ENCODE measurements at regions not wholly inside any gene's neighbourhood (a gene's known extent, or its start where the extent isn't known, plus 50 kb on each side); places are given as distances from the start of the nearest gene placed in this dataset.

DNA sequence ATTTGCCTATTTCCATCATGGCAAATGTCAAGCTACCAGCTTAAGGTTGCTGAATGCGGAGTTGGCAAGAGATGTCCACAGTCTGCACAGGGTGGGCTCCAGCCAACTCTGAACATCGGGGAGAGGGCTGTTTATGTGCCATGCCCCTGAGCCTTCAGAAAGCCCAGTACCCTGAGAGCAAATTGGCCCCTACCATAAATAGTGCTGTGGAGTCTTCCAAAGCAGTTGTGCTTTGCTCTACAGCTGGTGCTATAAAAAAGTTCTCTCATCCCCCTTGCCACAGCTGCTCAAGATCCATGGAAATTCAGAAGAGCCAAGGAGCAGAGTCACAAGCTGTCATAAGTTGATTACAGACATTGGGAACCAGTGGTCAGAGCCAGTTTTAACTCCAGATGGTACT is 85.6 kb upstream of the CLDN14 start:
- CTCF ChIA-PET = interaction anchor here (0.6 kb wide), 1 partner anchor 119 kb away, joined by 3 read pairs; no protein-coding TSS in a partner anchor
- H2AFZ ChIP-seq (ENCODE audit: low read depth) = no peak overlapping the region

DNA sequence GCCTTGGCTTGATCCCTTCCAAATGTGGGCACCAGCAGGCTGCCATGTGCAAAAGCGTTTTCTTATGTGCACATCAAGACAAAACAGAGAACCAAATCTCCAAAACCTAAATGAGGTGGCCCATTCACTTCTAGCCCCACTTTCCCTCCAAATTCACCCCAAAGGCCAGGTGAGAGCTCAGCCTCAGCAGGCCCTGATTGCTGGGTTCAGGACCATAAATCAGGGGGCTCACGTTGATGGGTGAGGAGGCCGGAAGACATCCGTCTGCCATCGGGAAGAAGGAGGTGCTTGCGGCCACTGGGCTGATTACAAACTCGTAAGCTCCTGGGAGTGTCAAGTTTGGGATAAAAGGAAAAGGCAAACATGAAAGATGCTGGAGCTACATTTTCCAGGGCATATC is 86.7 kb upstream of the CLDN14 start:
- 6% methylated on average over 7 of the region's 7 CpGs for WGBS (ENCODE audit: low lambda C conversion rate)
- Histone ChIP-seq H2AFZ (ENCODE audit: low read depth) (no peak overlapping the region), H3K4me1 (ENCODE audit: control insufficient read depth in 1 of 2, insufficient read depth in 2 of 2, low read depth in 1 of 2, low read length in 1 of 2) (no peaks in the 10 kb centered on the region; a peak in 1 of 4 replicates), H3K36me3 (replicated peaks in 1 of 2; ENCODE audit: control insufficient read depth in 1 of 2, insufficient read depth in 2 of 2, low read length in 1 of 2) (no peaks in the 10 kb centered on the region), H3K9me2 (no peaks in the 10 kb centered on the region), H3F3A (replicated peaks; ENCODE audit: insufficient read depth) (no peaks in the 10 kb centered on the region), H4K20me1 (ENCODE audit: insufficient read depth) (no peaks in the 10 kb centered on the region), H3K4me2 (no peak overlapping the region), H3K9ac (no peak overlapping the region), H3K4me3 (ENCODE audit: low read depth in 2 of 2, low read length in 1 of 2) (no peak overlapping the region), H3K27me3 (ENCODE audit: insufficient read depth) (peaks cover 90% of the 10 kb centered on the region), H3K27ac (ENCODE audit: low read depth in 2 of 2, low read length in 1 of 2) (no peak overlapping the region), H3K9me3 (no peaks in the 10 kb centered on the region), H3K79me2 (ENCODE audit: insufficient read depth) (no peaks in the 10 kb centered on the region)
- CTCF ChIA-PET = no interaction called here
- no peak for DNase-seq
- POLR2A ChIA-PET = no interaction called here
- TF ChIP-seq, protein P1, sequence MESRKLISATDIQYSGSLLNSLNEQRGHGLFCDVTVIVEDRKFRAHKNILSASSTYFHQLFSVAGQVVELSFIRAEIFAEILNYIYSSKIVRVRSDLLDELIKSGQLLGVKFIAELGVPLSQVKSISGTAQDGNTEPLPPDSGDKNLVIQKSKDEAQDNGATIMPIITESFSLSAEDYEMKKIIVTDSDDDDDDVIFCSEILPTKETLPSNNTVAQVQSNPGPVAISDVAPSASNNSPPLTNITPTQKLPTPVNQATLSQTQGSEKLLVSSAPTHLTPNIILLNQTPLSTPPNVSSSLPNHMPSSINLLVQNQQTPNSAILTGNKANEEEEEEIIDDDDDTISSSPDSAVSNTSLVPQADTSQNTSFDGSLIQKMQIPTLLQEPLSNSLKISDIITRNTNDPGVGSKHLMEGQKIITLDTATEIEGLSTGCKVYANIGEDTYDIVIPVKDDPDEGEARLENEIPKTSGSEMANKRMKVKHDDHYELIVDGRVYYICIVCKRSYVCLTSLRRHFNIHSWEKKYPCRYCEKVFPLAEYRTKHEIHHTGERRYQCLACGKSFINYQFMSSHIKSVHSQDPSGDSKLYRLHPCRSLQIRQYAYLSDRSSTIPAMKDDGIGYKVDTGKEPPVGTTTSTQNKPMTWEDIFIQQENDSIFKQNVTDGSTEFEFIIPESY (IDR thresholded peaks at IDR 0.05; ENCODE audit: borderline replicate concordance, low read depth) = no peak
- no peak for TF ChIP-seq EP300 (IDR thresholded peaks at IDR 0.05; ENCODE audit: borderline replicate concordance in 1 of 2, low read depth in 1 of 2, low read length in 1 of 2)
- TF ChIP-seq, protein P2, sequence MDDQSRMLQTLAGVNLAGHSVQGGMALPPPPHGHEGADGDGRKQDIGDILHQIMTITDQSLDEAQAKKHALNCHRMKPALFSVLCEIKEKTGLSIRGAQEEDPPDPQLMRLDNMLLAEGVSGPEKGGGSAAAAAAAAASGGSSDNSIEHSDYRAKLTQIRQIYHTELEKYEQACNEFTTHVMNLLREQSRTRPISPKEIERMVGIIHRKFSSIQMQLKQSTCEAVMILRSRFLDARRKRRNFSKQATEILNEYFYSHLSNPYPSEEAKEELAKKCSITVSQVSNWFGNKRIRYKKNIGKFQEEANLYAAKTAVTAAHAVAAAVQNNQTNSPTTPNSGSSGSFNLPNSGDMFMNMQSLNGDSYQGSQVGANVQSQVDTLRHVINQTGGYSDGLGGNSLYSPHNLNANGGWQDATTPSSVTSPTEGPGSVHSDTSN (IDR thresholded peaks at IDR 0.05) = no peak
- TF ChIP-seq CHD2 (IDR thresholded peaks at IDR 0.05; ENCODE audit: low read length, partially characterized antibody) = no peak
- TF ChIP-seq FOXM1 (IDR thresholded peaks at IDR 0.05; ENCODE audit: low read depth) = no peak
- no peak for TF ChIP-seq NFIC (IDR thresholded peaks at IDR 0.05; ENCODE audit: borderline replicate concordance)
- TF ChIP-seq, protein P3, sequence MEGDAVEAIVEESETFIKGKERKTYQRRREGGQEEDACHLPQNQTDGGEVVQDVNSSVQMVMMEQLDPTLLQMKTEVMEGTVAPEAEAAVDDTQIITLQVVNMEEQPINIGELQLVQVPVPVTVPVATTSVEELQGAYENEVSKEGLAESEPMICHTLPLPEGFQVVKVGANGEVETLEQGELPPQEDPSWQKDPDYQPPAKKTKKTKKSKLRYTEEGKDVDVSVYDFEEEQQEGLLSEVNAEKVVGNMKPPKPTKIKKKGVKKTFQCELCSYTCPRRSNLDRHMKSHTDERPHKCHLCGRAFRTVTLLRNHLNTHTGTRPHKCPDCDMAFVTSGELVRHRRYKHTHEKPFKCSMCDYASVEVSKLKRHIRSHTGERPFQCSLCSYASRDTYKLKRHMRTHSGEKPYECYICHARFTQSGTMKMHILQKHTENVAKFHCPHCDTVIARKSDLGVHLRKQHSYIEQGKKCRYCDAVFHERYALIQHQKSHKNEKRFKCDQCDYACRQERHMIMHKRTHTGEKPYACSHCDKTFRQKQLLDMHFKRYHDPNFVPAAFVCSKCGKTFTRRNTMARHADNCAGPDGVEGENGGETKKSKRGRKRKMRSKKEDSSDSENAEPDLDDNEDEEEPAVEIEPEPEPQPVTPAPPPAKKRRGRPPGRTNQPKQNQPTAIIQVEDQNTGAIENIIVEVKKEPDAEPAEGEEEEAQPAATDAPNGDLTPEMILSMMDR (IDR thresholded peaks at IDR 0.05) = no peak
- no peak for TF ChIP-seq TAF1 (IDR thresholded peaks at IDR 0.05; ENCODE audit: borderline replicate concordance, low read depth, low read length)

More for the DNA sequence above, 85.6 kb upstream of the CLDN14 start:
- Histone ChIP-seq H3K4me2 (no peak overlapping the region), H3K36me3 (replicated peaks in 1 of 2; ENCODE audit: control insufficient read depth in 1 of 2, insufficient read depth in 2 of 2, low read length in 1 of 2) (no peaks in the 10 kb centered on the region), H3K27me3 (ENCODE audit: insufficient read depth) (peaks cover 90% of the 10 kb centered on the region), H3K9me2 (no peaks in the 10 kb centered on the region), H4K20me1 (ENCODE audit: insufficient read depth) (no peaks in the 10 kb centered on the region), H3F3A (replicated peaks; ENCODE audit: insufficient read depth) (no peaks in the 10 kb centered on the region), H3K4me3 (ENCODE audit: low read depth in 2 of 2, low read length in 1 of 2) (no peak overlapping the region), H3K79me2 (ENCODE audit: insufficient read depth) (no peaks in the 10 kb centered on the region), H3K4me1 (ENCODE audit: control insufficient read depth in 1 of 2, insufficient read depth in 2 of 2, low read depth in 1 of 2, low read length in 1 of 2) (no peaks in the 10 kb centered on the region; a peak in 1 of 4 replicates), H3K9ac (no peak overlapping the region), H3K9me3 (no peaks in the 10 kb centered on the region), H3K27ac (ENCODE audit: low read depth in 2 of 2, low read length in 1 of 2) (no peak overlapping the region)
- POLR2A ChIA-PET = no interaction called here
- TF ChIP-seq, protein P4, sequence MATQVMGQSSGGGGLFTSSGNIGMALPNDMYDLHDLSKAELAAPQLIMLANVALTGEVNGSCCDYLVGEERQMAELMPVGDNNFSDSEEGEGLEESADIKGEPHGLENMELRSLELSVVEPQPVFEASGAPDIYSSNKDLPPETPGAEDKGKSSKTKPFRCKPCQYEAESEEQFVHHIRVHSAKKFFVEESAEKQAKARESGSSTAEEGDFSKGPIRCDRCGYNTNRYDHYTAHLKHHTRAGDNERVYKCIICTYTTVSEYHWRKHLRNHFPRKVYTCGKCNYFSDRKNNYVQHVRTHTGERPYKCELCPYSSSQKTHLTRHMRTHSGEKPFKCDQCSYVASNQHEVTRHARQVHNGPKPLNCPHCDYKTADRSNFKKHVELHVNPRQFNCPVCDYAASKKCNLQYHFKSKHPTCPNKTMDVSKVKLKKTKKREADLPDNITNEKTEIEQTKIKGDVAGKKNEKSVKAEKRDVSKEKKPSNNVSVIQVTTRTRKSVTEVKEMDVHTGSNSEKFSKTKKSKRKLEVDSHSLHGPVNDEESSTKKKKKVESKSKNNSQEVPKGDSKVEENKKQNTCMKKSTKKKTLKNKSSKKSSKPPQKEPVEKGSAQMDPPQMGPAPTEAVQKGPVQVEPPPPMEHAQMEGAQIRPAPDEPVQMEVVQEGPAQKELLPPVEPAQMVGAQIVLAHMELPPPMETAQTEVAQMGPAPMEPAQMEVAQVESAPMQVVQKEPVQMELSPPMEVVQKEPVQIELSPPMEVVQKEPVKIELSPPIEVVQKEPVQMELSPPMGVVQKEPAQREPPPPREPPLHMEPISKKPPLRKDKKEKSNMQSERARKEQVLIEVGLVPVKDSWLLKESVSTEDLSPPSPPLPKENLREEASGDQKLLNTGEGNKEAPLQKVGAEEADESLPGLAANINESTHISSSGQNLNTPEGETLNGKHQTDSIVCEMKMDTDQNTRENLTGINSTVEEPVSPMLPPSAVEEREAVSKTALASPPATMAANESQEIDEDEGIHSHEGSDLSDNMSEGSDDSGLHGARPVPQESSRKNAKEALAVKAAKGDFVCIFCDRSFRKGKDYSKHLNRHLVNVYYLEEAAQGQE (IDR thresholded peaks at IDR 0.05; ENCODE audit: low read depth, low read length) = no peak
- TF ChIP-seq ELF1 (IDR thresholded peaks at IDR 0.05) = no peak
- no peak for TF ChIP-seq SMC3 (IDR thresholded peaks at IDR 0.05; ENCODE audit: low read depth, low read length)
- TF ChIP-seq MEF2A (IDR thresholded peaks at IDR 0.05; ENCODE audit: borderline replicate concordance, low read depth) = no peak
- TF ChIP-seq JUND (IDR thresholded peaks at IDR 0.05) = no peak
- no peak for TF ChIP-seq EP300 (IDR thresholded peaks at IDR 0.05; ENCODE audit: borderline replicate concordance in 1 of 2, low read depth in 1 of 2, low read length in 1 of 2)
- TF ChIP-seq TEAD4 (IDR thresholded peaks at IDR 0.05; ENCODE audit: borderline replicate concordance, insufficient read depth) = no peak
- WGBS (ENCODE audit: low lambda C conversion rate) = 33% methylated on average over 2 of the region's 2 CpGs
- DNase-seq = no peak
